GM18861 (cell line): ENCODE measurements at regions not wholly inside any gene's neighbourhood (a gene's known extent, or its start where the extent isn't known, plus 50 kb on each side); places are given as distances from the start of the nearest gene placed in this dataset.
"Not testable (repeated sequence)": the region's sequence is repeated elsewhere in the genome, so short reads cannot be mapped to it uniquely, and the experiment has no call there.

Experiments
- ATAC-seq: cut with Tn5 transposase; IDR thresholded peaks from one replicate; pipeline ENCODE4 v1.9.1; 2021; ENCODE audit not compliant: unreplicated experiment

DNA sequence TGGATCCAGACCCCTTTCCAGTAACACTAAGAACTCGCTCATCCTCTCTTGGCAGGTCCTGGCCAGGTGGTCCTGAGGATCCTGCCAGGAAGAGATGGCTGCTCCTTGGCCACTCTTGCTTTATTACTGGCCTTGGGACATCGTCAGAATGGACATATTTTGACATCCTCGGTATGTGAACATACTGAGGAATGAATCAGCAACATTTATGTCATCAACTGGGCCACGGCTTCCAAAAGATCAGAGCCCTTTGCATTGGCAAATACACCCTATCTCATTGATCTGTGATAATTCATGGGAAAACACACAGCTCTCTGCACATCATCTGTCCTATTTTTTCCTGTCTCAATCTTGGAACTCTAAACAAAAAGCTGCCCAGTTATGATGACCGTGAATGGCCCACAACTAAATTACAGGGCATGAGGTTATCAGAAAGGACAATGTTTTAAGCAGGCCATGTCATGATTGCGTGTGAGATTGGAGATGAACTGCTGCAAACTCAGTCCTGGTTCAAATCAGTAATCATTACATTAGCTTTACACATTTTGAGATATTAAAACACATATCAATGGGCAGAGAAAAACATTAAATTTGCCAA is 1325.8 kb downstream of the AACS start:
- no peak for ATAC-seq

DNA sequence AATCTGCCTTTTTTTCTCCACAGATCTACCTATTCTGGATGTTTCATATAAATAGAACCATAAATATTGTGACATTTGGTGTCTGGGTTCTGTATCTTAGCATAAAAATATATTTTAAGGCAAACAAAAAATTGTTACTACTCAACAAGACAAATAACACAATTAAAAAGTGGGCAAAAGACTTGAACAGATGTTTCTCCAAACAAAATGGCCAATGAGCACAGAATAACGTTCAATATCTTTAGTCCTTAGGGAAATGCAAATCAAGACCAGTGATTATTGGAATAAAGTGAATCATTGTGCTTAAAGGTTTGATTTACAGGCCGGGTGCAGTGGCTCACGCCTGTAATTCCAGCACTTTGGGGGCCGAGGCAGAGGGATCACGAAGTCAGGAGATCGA is 1331.3 kb downstream of the AACS start:
- no peak for ATAC-seq

GRCh38 chr12:126397071-126397581 is 1331.9 kb downstream of the AACS start:
- no peak for ATAC-seq

- ATAC-seq = no peak
These were observed 1332.4 kb downstream of the AACS start for GRCh38 chr12:126397660-126398059.

- no peak for ATAC-seq
These were observed 1335.6 kb downstream of the AACS start for GRCh38 chr12:126400831-126401230.

- no peak for ATAC-seq
These were observed 1339.2 kb downstream of the AACS start for GRCh38 chr12:126404293-126404881.

- ATAC-seq = no peak
These were observed 1353.2 kb downstream of the AACS start for GRCh38 chr12:126418400-126418799.

DNA sequence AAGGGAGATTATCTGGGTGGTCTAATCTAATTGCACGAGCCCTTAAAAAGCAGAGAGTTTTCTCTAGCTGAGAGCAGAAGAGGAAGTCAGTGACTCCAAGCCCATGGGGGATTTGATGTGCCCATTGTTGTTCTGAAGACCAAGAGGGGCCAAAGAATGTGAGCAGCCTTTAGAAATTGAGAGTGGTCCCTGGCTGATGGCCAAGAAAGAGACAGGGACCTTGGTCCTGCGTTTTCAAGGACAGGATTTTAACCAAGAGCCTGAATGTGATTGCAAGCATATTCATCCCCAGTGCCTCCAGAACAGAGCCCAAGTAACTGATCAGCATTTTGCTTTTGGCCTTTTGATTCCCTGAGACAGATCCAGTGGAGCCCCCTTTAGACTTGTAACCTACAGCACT is 1353.9 kb downstream of the AACS start:
- no peak for ATAC-seq

GRCh38 chr12:126424696-126425095 is 1359.5 kb downstream of the AACS start:
- no peak for ATAC-seq

- no peak for ATAC-seq
These were observed 1360.0 kb downstream of the AACS start for GRCh38 chr12:126425264-126425663.

DNA sequence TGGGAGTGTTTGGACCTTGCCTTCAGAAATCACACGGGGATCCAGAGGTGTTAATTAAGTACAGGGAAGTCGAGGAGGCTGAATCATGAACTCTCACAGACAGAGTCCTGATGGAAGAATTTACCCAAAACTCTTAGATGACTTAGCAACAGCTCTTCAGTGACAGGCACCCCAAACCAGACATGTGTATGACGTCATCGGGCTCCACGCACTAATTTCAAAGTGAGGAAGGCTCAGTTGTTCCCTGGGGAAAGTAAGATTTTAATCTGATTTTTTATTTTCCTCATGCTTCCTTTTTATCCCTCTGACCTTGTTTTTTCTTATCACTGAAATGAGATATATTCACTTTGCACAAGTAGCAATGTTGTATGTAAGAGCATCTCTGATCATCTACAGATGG is 1363.5 kb downstream of the AACS start:
- no peak for ATAC-seq

- no peak for ATAC-seq
These were observed 1365.7 kb downstream of the AACS start for GRCh38 chr12:126430921-126431320.

GRCh38 chr12:126431767-126432166 is 1366.5 kb downstream of the AACS start:
- no peak for ATAC-seq

GRCh38 chr12:126432780-126433179 is 1367.5 kb downstream of the AACS start:
- no peak for ATAC-seq

DNA sequence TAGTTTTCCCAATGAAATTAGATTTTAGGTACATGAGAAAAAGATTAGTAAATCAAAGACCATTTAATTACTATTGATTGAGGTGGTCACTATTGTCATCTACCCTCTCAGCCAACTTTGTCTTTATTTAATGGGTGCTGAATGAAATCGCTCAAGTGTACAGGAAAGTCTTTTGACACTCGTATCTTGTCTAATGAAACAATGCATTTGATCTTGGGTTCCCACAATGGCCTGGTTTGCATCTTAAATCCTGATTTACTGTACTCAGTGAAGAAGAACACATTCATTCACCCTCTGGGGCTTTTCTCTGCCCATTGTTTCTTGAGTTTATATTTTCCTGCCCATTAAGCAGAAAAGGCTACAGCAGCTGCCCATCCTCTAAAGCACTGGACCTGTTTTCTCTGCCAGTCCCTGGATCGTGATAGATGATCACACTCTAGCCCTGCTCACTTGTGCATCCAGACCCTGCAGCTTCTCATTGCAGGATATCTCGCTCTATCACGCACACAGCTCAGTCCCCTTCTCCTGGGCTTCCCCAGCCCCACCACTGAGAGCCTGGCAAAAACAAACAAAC is 1369.3 kb downstream of the AACS start:
- no peak for ATAC-seq

- no peak for ATAC-seq
These were observed 1370.8 kb downstream of the AACS start for GRCh38 chr12:126436041-126436440.

GRCh38 chr12:126437934-126438333 is 1372.7 kb downstream of the AACS start:
- no peak for ATAC-seq

GRCh38 chr12:126443977-126444376 is 1378.7 kb downstream of the AACS start:
- no peak for ATAC-seq

DNA sequence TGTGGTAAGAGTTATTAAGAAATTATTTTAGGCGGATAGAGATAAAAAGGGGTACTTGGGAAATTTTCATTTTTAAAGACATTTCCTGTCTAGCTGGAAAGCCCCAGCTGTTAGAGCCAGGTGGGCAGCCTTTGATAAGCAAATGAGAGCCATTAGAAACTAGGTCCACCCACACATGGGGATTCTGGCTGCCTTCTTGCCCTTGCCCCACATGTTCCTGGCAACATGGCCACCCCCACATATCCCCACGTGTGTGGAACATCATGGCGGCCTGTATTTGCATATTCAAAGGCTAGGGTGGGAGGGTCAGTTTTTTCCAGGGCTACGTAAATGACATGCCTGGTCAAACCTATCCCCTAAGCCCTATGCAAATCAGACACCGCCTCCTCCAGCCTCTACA is 1382.1 kb downstream of the AACS start:
- no peak for ATAC-seq

- no peak for ATAC-seq
These were observed 1386.6 kb downstream of the AACS start for GRCh38 chr12:126451809-126452208.

- not testable (repeated sequence) for ATAC-seq
These were observed 1387.5 kb downstream of the AACS start for GRCh38 chr12:126452686-126453085.

- ATAC-seq = no peak
These were observed 1389.3 kb downstream of the AACS start for GRCh38 chr12:126454581-126454980.

DNA sequence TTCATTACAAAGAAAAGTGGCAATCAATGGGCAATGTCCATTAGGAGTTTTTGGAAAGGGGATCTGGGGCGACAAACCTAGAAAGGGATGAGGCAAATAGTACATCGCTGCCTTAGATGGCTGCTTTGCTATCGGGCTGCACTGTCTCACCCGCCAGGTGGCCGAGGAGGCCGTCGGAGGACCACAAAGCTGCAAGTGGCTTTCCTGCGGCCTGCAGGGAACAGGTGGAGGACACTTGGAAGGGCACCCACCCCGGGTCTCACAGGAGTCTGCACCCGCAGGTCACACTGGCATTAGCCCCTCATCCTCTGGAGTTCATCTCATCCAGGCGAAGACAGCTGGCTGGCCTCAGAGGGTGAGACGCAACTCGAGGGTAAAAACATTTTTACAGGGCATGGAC is 1392.5 kb downstream of the AACS start:
- ATAC-seq = no peak
